Muscle of arm (tissue), 1 donor: ENCODE measurements at regions not wholly inside any gene's neighbourhood (a gene's known extent, or its start where the extent isn't known, plus 50 kb on each side); places are given as distances from the start of the nearest gene placed in this dataset.

ENCODE experiments used
- DNase-seq: peaks from one replicate; pipeline ENCODE4 v3.0.0-alpha.2; 2013

DNA sequence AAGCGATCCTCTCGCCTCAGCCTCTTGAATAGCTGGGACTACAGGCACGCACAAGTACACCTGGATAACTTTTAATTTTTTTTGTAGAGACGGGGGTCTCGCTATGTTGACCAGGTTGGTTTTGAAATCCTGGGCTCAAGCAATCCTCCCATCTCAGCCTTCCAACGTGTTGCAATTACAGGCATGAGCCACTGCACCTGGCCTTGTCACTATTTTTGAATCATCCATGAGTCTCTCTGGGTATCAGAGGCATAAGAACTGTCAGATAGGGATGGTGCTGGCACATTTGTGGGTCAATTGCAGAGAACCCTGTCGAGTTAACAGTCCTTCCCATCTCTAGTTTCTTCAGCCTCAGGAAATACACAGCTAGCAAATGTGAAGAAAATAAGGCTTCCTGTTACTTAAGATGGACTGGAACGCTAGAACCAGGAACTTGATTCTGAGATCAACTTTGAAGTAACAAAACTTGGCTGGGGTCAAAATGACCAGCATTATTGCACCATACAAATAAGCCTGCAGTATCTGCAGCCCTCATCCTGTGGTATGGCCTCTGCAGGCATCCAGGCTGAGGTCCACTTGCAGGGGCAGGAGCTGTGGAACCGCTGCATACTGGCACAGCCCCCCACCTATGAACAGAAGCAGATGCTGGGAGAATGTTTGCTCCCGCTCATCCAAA lies 124.3 kb upstream of the GADD45A start:
- no peak for DNase-seq

DNA sequence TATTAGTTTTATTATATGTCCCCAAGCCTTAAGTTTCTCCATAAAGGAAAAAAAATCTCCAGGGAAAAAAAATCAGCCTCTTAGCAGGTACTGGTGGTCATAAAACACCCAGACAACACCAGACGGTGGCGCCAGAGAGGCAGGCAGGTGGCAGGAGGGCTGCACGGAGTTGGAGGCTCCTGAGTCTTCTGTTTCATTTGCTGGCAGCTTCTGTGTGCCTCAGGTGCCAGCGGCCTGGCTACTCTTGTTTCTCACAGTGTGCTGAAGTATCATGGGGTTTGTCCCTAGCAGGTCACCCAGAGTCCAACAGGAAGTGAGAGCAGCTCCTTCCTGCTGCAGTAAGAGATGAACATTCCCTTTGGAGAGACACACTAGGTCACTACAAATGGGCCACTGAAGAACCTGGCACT lies 123.3 kb upstream of the GADD45A start:
- peak; percentile 53 for DNase-seq

DNA sequence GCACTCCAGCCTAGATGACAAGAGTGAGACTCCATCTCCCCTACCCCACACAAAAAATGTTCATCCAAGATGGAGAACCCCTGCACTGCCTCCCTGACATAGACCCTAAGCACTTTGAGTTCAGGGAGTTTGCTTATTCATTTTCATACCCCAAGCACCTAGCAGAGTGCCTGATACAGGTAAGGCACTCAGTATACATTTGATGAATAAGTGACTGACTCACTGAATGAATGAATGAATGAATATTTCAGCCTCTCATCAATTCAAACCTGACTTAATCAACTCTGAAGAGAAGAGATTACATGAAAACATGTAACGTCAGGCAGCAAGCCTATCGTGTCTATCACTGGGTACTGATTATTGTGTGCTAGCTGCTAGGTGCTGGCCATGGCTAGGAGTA lies 121.3 kb upstream of the GADD45A start:
- DNase-seq, result no peak

DNA sequence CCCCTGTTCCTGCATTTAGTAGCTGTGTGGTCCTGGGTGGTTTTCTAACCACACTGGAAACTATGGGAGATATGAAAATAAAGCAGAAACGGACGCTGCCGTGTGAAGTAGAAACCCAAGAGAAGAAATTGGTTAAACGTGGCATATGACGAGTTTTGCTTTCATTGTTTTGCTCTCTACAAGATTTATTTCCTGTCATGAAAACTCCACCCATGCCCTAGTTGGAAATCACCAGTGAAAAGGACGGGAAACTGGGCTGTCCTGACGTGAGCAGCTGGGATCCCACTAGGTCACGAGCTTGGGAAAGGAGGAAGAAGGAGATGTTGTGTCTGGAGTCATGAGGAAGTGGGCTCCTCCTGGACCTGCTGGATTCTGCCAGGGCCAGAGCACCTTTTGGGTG lies 120.8 kb upstream of the GADD45A start:
- no peak for DNase-seq

DNA sequence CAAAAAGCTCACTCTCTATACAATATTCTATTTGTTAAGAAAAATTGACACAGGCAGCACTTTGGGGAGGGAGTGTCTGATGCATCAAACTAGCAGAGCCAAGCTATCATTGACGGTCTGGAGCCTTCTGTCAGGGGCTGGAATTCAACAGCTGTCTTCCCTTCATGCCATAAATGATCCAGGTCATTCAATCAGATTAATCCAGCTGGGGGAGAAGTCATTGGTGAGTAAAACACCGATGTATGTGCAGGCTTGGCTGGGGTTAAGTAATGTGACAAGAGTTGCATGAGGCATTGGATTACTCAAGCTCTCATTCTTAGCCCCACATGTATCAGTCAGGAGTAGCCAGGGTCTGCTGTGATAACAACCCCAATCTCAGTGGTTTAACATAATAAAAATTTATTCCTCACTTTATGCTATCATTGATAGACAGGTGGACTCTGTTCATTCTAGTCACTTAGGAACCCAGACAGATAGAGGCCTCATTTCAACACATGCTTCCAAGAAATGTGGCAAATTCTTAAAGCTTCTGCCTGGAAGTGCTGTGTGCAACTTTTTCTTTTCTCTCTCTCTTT lies 118.1 kb upstream of the GADD45A start:
- no peak for DNase-seq

DNA sequence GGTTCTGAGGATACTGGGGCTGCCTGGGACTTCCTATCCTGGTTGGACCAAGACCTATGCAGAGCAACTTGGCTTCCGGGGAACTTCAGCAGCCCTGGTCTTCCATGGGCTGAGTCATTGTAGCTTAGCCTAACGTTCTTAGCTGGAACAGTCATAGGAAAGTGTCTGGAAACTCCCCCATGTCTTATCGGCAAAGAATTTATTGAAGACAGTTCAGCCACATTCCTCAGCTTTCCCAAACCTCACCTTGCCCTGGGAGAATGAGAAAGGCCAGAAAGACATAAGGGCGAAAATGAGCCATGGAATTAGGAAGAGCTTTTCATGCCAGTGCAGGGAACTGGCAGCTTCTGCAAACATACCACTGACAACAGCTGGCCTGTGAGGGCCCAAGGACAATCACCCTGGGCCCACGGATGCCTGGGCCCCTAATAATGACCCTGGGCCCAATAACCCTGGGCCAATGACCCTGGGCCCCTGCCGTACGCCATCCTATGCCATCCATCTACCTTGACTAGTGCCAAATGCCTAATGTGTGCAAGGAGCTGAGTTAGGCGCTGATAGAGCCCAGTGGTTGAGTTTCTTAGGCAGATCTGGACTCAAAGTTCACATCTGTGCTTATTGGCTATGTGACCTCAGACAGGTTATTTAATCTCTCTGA lies 114.4 kb upstream of the GADD45A start:
- DNase-seq, result no peak

DNA sequence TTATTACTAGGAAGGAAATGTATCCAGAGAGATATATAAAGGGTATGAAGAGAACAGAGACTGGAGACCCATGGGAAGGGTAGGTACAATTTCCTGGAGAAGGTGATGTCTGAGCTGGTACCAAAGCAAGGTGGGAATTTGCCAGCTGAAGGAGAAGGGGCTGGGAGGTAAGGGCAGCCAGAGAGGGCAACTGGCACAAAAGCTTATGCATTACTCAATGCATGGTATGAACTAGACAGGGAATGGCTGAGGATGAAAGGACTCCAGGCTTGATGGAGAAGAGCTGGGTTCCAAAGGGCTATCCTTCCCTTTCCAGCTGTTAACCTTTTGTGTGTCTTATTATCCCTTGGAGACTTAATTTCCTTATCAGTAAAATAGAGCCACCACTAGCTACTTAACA lies 113.6 kb upstream of the GADD45A start:
- DNase-seq, result no peak

DNA sequence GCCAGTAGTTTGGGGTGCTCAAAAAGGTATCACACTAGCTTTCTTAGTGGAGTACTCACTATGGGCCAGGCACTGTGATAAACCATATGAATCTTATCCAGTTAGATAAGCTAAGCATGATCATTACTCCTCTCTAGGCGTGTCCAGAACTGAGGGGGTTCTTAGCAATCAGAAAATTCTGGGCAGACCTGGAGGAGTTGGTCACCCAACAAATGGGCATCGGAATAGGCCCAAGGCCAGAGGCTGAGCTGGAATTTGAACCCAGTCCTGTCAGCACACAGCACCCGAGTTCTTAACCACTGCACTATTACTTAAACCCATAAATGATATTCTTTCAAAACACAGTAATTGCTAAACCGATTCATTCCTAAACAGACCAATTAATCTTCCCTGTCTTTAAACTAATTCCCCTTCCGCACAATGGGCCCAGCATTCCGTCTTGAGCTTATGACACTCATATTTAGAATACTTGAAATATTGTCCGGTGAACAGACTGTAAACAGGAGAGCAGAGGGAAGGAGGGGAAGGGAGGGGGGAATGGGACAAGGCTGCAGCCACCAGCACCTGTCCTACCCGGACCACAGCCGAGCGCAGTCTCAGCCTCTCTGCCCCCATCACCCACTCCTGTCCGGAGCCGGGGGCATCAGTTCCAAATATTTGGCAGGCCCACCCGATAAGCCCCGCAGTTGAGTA lies 113.0 kb upstream of the GADD45A start:
- DNase-seq, result no peak

DNA sequence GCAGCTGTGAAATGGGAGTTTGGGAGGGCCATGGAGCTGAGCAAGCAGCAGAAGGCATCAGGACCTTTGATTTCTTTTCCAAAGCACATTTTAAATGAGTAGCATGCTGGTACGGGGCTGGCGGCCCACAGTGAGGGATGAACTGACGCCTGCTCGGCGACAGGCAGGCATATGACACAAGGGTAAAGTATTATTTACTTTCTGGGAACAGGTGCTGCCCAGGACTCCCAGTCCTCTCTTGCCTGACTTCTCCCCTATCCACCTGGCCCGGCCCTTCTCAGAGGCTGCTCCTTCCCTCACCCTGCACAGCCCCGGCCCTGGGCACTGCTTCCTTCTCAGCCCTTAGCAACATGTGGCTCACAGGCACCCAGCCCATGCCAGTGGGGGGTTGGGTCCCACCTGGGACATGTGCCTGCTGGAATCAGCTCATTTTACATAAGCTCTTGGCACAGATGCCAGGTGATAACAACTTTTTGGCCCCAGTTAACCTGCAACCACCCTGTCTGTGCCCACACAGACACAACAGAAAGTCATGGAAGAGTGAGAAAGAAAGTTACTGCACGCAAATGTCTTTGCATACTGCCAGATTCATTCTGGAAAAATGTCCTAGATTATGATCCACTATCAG lies 112.3 kb upstream of the GADD45A start:
- DNase-seq, result no peak

DNA sequence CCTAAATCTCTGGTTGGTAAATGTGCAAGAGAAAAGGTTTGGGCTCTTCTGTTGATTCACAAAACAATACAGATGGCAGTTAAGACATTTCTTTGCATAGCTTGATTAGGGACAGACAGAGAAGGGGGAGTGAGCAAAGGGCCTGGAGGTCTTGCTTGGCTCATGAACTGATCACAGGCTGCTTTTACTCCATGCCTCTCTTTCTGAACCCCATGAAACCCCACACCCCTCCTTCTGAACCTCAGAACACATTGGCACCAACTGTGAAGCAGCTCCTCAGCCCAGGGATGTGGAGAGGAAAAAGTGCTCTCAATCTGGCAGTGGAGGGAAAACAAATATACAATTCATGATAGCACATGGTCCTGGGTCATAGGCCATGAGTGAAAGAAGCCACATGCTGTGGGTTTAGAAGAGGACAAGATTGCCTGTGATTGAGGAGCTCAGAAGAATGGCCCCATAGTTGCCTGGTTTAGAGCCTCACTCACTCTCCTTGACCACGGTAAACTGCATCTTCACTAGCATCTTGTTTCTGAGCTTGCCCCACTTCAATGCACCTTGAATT lies 111.6 kb upstream of the GADD45A start:
- no peak for DNase-seq

DNA sequence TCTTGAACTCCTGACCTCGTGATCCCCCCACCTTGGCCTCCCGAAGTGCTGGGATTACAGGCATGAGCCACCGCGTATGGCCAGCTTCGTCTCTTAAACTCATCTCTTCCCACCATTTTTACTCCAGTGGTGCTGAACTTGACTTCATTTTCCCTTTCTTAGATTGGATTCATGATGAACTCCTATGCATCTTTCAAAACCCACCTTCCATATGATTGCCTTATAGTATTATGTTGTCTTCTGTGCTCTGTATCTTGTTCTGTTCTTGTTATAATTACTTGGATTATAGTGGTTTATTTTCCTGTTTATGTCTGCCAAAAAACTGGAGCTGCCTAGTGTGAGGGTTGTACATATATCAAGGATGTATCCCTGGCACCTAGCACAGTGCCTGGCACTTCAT lies 110.8 kb upstream of the GADD45A start:
- DNase-seq, result no peak

DNA sequence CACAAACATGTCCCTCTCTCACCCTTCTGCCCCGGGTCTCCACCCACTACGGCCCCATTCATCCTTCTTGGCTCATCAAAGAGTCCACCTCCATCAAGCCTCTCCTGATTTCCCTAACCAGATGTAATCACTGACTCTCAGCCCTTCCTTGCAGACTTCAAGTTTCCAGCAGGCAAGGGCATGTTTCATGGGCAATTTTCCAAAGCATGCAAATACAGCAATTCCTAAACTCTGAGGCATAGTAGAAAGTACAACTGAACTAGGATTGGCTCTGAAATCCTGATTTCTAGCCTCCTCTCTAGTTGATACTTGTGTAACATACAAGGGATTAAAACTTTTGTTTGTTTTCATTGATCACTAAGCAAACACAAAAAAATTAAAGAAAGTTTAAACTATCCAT lies 109.1 kb upstream of the GADD45A start:
- DNase-seq, result no peak

DNA sequence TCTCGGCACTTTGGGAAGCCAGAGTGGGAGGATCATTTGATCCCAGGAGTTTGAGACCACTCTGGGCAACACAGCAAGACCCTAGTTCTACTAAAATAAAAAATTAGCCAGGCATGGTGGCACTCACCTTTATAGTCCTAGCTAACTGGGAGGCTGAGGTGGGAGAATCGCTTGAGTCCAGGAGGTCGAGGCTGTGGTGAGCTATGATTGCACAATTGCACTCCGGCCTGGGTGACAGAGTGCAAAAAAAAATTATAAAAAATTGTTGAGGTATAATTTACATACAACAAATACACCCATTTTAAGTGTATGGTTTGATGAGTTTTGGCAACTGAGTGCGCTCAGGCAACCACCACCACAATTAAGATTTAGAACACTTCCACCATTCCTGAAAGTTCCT lies 108.5 kb upstream of the GADD45A start:
- DNase-seq, result no peak

DNA sequence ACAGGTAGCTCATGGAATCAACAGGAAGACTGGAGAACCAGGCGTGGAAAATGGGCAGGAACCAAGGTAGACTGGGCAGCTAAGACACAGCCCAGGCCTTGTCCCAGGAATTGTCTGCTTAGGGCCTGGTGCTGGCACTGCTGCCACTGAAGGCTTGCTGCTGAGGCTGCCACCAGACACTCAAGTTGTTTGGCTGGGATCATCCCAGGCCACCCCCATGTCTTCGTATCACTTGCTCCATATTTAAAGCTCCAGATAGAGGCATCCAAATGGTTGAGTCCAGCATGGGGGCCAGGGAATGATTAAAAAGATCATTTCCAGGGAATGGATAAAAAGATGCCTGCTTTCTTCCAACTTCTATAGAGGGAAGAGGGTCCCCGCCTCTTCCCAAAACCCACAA lies 107.4 kb upstream of the GADD45A start:
- DNase-seq, result no peak

DNA sequence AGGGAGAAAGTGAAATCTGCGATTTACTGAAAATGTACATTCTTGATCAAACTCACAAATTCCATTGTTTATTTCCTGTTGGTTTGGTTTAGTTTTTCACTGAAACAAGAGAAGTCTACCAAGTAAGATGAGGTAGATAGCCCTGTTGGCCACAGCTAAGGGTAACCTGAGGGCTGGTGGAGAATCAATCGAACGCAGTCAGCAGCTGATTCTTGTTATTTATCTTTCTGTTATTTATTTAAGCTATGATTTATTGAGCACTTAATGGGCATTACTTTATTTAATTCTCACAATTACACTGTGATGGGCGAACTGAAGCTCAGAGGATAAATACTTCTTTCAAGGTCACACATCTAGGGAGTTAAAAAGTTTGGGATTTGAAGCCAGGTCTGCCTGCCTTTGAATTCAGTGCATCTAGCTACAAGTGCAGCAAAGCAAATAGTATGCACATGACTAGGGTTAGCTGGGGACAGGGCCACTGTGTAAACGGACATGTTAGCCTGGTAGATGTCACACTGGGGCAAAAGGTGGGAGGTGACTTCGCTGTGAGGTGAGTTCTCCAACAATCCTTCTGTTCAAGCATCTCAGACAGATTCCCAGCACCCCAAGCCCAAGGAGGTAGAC lies 106.5 kb upstream of the GADD45A start:
- no peak for DNase-seq

DNA sequence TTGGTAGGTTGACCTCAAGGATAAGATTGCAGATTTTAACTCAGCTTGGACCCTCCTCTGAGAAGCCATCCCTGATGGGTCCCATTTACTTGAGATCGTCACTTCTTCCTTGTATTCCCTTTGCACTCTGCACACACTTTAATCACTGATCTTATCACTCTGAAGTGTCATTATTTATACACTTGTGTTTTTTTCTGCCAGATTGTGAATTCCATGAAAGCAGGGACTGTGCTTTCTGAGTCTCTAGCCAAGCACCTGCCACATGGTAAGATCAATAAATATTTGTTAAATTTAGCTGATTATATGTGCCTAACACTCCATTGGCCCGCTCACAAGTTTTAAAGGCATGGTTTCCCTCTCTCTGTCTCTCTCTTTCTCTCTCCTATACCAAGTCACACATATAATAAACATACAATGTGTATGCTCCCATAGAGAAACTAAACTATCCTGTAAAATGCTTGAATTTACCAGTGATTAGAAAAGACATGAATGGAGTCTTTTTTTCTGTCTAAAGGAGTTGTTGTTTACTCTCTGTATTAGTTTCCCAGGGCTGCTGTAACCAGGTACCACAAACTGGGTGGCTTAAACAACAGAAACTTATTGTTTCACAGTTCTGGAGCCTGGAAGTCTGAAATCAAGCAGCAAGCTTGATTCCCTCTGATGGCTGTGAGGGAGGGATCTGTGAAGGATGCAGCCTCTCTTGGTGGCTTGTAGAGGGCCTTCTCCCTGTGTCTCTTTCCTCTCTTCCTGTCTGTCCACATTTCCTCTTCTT lies 105.2 kb upstream of the GADD45A start:
- DNase-seq, result no peak

DNA sequence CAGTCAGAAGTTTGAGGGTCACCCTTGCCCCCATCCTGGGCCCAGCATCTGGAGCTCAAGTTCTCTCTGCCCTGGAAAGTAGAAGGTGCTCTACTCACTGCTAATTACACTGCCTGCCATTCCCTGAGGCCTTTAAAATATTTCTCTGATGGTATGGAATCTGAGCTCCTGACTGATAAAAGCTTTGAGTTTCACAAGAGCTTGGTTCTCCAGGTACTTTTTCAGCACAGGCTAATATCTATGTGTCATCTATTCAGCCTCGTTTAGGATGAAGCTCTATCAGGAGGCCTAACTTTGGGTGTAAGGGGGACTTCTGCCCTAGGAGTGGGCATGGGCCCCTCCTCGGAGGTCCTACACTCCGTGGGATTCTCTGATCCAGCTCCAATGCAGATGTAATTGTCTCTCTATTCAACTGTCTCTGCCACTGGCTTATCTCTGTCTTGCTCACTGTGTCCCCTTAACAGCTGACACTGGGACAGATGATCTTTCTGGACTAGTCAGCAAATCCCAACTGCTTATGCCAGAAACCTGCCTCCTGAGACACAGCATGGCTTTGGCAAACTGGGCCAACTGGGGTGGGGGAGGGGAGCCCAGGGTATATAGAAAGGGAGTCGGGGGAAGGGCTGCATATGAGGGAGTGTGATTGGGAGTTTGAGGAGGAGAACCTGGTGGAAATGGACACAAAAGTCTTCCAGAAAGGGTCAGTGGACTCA lies 104.2 kb upstream of the GADD45A start:
- no peak for DNase-seq

DNA sequence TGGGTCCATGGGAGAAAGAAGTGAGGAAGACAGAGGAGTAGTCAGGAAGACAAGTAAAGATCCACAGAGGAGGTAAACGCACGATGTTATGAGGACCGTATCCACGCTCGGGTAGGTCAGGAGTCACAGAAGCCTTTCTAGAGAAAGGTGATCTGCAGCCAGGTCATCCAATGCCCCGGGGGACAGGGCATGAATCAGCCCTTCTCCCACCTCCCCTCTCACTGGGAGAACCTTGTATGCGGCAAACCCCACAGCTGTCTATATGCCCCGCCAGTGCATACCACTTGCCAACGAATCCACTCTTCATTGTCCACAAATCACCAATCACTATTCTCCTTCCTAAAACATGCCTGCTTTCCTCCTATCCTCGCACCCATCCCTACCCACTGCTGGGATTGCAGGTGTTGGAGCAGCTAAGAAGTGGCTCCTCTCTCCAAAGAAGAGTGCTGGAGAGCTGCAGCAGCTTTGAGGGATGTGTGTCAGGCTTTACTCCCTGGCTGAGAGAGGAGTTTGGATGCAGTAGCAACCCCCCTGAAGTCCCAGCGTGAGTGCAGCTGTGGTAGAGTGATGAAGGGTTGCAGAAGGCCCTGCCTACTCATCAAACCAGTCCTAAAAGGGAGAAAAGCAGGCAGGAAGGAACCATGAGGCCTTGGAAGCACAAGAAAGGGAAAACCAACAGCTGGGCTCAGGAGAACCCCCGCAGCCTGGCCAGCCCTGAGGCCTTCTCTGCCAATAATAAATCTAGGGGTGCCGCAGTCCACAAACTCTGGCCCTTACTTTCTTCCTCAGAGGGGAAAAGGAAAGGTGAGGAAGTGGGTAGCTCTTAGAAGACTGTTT lies 102.2 kb upstream of the GADD45A start:
- no peak for DNase-seq

DNA sequence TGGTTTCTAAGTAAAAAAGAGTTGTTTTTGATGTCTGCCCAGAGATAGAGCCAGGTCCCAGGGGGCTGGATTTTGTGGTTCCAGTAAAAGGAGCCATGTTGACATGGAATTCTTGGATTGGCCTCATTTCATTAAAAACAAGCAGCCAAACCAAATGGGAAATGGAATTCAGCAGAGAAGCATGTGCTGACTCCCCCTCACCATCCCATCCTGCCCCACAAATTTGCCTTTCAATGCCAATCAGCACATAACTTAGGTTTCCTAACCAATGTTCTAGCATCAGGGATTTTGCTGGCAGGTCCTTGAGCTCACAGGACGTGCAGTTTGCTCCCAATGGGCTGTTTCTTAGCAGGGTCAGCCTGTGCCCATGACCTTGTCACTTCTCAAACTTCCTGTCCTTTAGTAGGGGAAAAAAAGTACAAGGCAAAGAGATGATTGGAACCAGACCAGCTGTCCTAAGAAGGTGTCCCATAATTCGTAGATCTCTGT lies 101.5 kb upstream of the GADD45A start:
- DNase-seq, result no peak
